Mucosa of stomach (tissue), 1 donor: ENCODE measurements at regions not wholly inside any gene's neighbourhood (a gene's known extent, or its start where the extent isn't known, plus 50 kb on each side); places are given as distances from the start of the nearest gene placed in this dataset.

Source experiments
- H3K27me3 ChIP-seq: one replicate; pipeline ENCODE4 v1.7.0; 2013; ENCODE audit warnings: mild to moderate bottlenecking, low read length; ENCODE audit not compliant: control insufficient read depth, insufficient read depth
- H3K36me3 ChIP-seq: one replicate; pipeline ENCODE4 v1.7.0; 2013; ENCODE audit warnings: low read length; ENCODE audit not compliant: control insufficient read depth, insufficient read depth
- H3K4me1 ChIP-seq: one replicate; pipeline ENCODE4 v1.7.0; 2013; ENCODE audit warnings: mild to moderate bottlenecking, low read length; ENCODE audit not compliant: control insufficient read depth, insufficient read depth
- H3K4me3 ChIP-seq: one replicate; pipeline ENCODE4 v1.7.0; 2013; ENCODE audit warnings: low read length
- H3K9ac ChIP-seq: one replicate; pipeline ENCODE4 v1.7.0; 2013; ENCODE audit warnings: mild to moderate bottlenecking, low read length, moderate library complexity
- H3K9me3 ChIP-seq: one replicate; pipeline ENCODE4 v1.7.0; 2013; ENCODE audit warnings: mild to moderate bottlenecking, low read length, moderate library complexity; ENCODE audit not compliant: control insufficient read depth
- donor health status: Pancreatic carcinoma.

- no peaks in the 10 kb centered on the region for H3K27me3 ChIP-seq
- no peak overlapping the region for H3K4me3 ChIP-seq
- no peak overlapping the region for H3K9ac ChIP-seq
- H3K36me3 ChIP-seq: no peaks in the 10 kb centered on the region
- H3K9me3 ChIP-seq: no peaks in the 10 kb centered on the region
- no peaks in the 10 kb centered on the region for H3K4me1 ChIP-seq
Observed at GRCh38 chr18:41593171-41593675, 361.8 kb upstream of the PIK3C3 start.

GRCh38 chr18:41587976-41588375, 367.1 kb upstream of the PIK3C3 start:
- Histone ChIP-seq H3K4me3 (no peak overlapping the region), H3K36me3 (no peaks in the 10 kb centered on the region), H3K27me3 (no peaks in the 10 kb centered on the region), H3K9me3 (no peaks in the 10 kb centered on the region), H3K4me1 (no peaks in the 10 kb centered on the region), H3K9ac (no peak overlapping the region)

GRCh38 chr18:41585512-41585911, 369.5 kb upstream of the PIK3C3 start:
- H3K9ac ChIP-seq: no peak overlapping the region
- no peaks in the 10 kb centered on the region for H3K9me3 ChIP-seq

GRCh38 chr18:41579185-41579584, 375.8 kb upstream of the PIK3C3 start:
- Histone ChIP-seq H3K4me1 (no peaks in the 10 kb centered on the region), H3K9ac (no peak overlapping the region), H3K9me3 (no peaks in the 10 kb centered on the region), H3K36me3 (no peaks in the 10 kb centered on the region), H3K4me3 (no peak overlapping the region), H3K27me3 (no peaks in the 10 kb centered on the region)

More at GRCh38 chr18:41585512-41585911, 369.5 kb upstream of the PIK3C3 start:
- H3K27me3 ChIP-seq: no peaks in the 10 kb centered on the region
- H3K4me1 ChIP-seq: no peaks in the 10 kb centered on the region
- no peak overlapping the region for H3K4me3 ChIP-seq
- H3K36me3 ChIP-seq: no peaks in the 10 kb centered on the region

GRCh38 chr18:41577529-41577928, 377.5 kb upstream of the PIK3C3 start:
- Histone ChIP-seq H3K4me1 (no peaks in the 10 kb centered on the region), H3K4me3 (no peak overlapping the region), H3K27me3 (no peaks in the 10 kb centered on the region), H3K9ac (no peak overlapping the region), H3K36me3 (no peaks in the 10 kb centered on the region), H3K9me3 (no peaks in the 10 kb centered on the region)

GRCh38 chr18:41576643-41577042, 378.4 kb upstream of the PIK3C3 start:
- Histone ChIP-seq H3K9ac (no peak overlapping the region), H3K4me3 (no peak overlapping the region), H3K27me3 (no peaks in the 10 kb centered on the region), H3K9me3 (no peaks in the 10 kb centered on the region), H3K36me3 (no peaks in the 10 kb centered on the region), H3K4me1 (no peaks in the 10 kb centered on the region)

- Histone ChIP-seq H3K4me1 (no peaks in the 10 kb centered on the region), H3K9ac (no peak overlapping the region), H3K27me3 (no peaks in the 10 kb centered on the region), H3K36me3 (no peaks in the 10 kb centered on the region), H3K4me3 (no peak overlapping the region), H3K9me3 (no peaks in the 10 kb centered on the region)
Observed at GRCh38 chr18:41569867-41570266, 385.2 kb upstream of the PIK3C3 start.

GRCh38 chr18:41561961-41562360, 393.1 kb upstream of the PIK3C3 start:
- no peak overlapping the region for H3K9ac ChIP-seq
- no peaks in the 10 kb centered on the region for H3K27me3 ChIP-seq
- no peaks in the 10 kb centered on the region for H3K4me1 ChIP-seq
- no peaks in the 10 kb centered on the region for H3K9me3 ChIP-seq
- no peak overlapping the region for H3K4me3 ChIP-seq
- H3K36me3 ChIP-seq: no peaks in the 10 kb centered on the region

- H3K4me1 ChIP-seq: peaks cover 6% of the 10 kb centered on the region
- no peak overlapping the region for H3K9ac ChIP-seq
- H3K9me3 ChIP-seq: no peaks in the 10 kb centered on the region
- H3K27me3 ChIP-seq: no peaks in the 10 kb centered on the region
- H3K4me3 ChIP-seq: no peak overlapping the region
- no peaks in the 10 kb centered on the region for H3K36me3 ChIP-seq
Observed at GRCh38 chr18:41558715-41559114, 396.3 kb upstream of the PIK3C3 start.

GRCh38 chr18:41553716-41554115, 401.3 kb upstream of the PIK3C3 start:
- no peak overlapping the region for H3K4me3 ChIP-seq
- peaks cover 6% of the 10 kb centered on the region for H3K4me1 ChIP-seq

GRCh38 chr18:41548521-41549260, 406.3 kb upstream of the PIK3C3 start:
- no peaks in the 10 kb centered on the region for H3K9me3 ChIP-seq
- H3K4me3 ChIP-seq: no peak overlapping the region
- H3K4me1 ChIP-seq: no peaks in the 10 kb centered on the region
- H3K9ac ChIP-seq: no peak overlapping the region
- H3K27me3 ChIP-seq: no peaks in the 10 kb centered on the region
- H3K36me3 ChIP-seq: no peaks in the 10 kb centered on the region

More at GRCh38 chr18:41553716-41554115, 401.3 kb upstream of the PIK3C3 start:
- Histone ChIP-seq H3K9ac (no peak overlapping the region), H3K27me3 (no peaks in the 10 kb centered on the region), H3K9me3 (no peaks in the 10 kb centered on the region), H3K36me3 (no peaks in the 10 kb centered on the region)

GRCh38 chr18:41545091-41545888, 409.7 kb upstream of the PIK3C3 start:
- H3K9ac ChIP-seq: no peak overlapping the region
- no peaks in the 10 kb centered on the region for H3K27me3 ChIP-seq
- H3K36me3 ChIP-seq: no peaks in the 10 kb centered on the region
- H3K4me1 ChIP-seq: no peaks in the 10 kb centered on the region
- H3K4me3 ChIP-seq: no peak overlapping the region
- no peaks in the 10 kb centered on the region for H3K9me3 ChIP-seq
